ENCODE measurements at regions not wholly inside any gene's neighbourhood (a gene's known extent, or its start where the extent isn't known, plus 50 kb on each side); places are given as distances from the start of the nearest gene placed in this dataset.

GRCh38 chr12:107267604-107268003, 174.3 kb upstream of the CRY1 start:
- TF ChIP-seq ZFP3 (CRISPR knock-in tag; IDR thresholded peaks at IDR 0.05) (no peak), GLIS3 (CRISPR knock-in tag; IDR thresholded peaks at IDR 0.05) (no peak), RARB (CRISPR knock-in tag; IDR thresholded peaks at IDR 0.05) (no peak), ISL1 (CRISPR knock-in tag; IDR thresholded peaks at IDR 0.05) (no peak), PATZ1 (CRISPR knock-in tag; IDR thresholded peaks at IDR 0.05; ENCODE audit: borderline replicate concordance) (no peak), SNAI2 (CRISPR knock-in tag; IDR thresholded peaks at IDR 0.05) (no peak), TOX (CRISPR knock-in tag; IDR thresholded peaks at IDR 0.05; ENCODE audit: borderline replicate concordance) (no peak), ESRRG (CRISPR knock-in tag; IDR thresholded peaks at IDR 0.05) (no peak)
